ENCODE measurements at regions not wholly inside any gene's neighbourhood (a gene's known extent, or its start where the extent isn't known, plus 50 kb on each side); places are given as distances from the start of the nearest gene placed in this dataset.
"Not testable (repeated sequence)": the region's sequence is repeated elsewhere in the genome, so short reads cannot be mapped to it uniquely, and the experiment has no call there.

DNA sequence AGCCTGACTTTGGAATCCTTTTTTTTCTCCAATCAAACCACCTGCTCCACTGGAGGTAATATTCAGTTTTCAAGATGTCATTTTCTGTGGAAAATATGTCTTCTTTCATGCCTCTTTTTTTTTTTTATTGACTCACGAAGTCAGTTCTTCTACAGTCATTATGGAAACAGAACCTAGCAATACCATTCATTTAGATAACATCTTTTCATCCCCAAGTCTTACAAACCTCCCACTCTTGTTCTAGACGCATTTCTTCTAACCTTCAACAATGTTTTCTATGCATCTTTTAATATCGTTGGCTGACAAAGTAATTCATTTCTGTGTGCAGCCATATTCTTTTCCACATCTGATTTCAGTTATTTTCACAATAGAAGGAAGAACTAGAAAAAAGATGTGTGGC, 474.3 kb upstream of the CCDC196 start:
- Mint-ChIP-seq H3K27me3 (ENCODE audit: insufficient read depth, low read depth, poor library complexity) (peaks cover 3% of the 10 kb centered on the region), H3K36me3 (ENCODE audit: low read depth) (0 out of 3 replicates have a peak, but pooled peaks cover 3% of the 10 kb centered on the region), H3K4me1 (peaks cover 38% of the 10 kb centered on the region), H3K4me3 (no peak overlapping the region), H3K27ac (no peak overlapping the region), H3K9me3 (peaks cover 12% of the 10 kb centered on the region)
- DNase-seq (ENCODE audit: low spot score) (no peak), ATAC-seq (no peak)
- Histone ChIP-seq H2AFZ (no peak overlapping the region), H4K20me1 (replicated peaks; ENCODE audit: insufficient read depth) (no peaks in the 10 kb centered on the region), H3K79me2 (replicated peaks; ENCODE audit: insufficient read depth) (no peaks in the 10 kb centered on the region), H3K4me1 (ENCODE audit: insufficient read depth) (peaks cover 34% of the 10 kb centered on the region), H3F3A (replicated peaks; ENCODE audit: low read depth) (no peaks in the 10 kb centered on the region), H3K9me2 (ENCODE audit: insufficient read depth) (peaks cover 7% of the 10 kb centered on the region; the same call in 1 of the 2 replicates), H3K27me3 (ENCODE audit: insufficient read depth) (no peaks in the 10 kb centered on the region), H3K4me2 (peak overlapping the region; percentile 16; the same call in 1 of the 2 replicates), H3K27ac (ENCODE audit: low read depth) (no peak overlapping the region), H3K4me3 (no peak overlapping the region), H3K36me3 (ENCODE audit: insufficient read depth) (no peaks in the 10 kb centered on the region)
- TF ChIP-seq ETS1 (IDR thresholded peaks at IDR 0.05) = no peak
- TF ChIP-seq CTCF (conservative IDR thresholded peaks at IDR 0.05; ENCODE audit: low read depth in 2 of 2) = no peak
- TF ChIP-seq ZNF331 (CRISPR knock-in tag; IDR thresholded peaks at IDR 0.05; ENCODE audit: low read depth) = no peak
- no peak for TF ChIP-seq STAT1 (IDR thresholded peaks at IDR 0.05; ENCODE audit: unreplicated experiment)
- no peak for TF ChIP-seq CREB1 (CRISPR knock-in tag; IDR thresholded peaks at IDR 0.05; ENCODE audit: low read depth)
- TF ChIP-seq EZH2phosphoT487 (IDR thresholded peaks at IDR 0.05; ENCODE audit: unreplicated experiment) = no peak
- TF ChIP-seq, protein P1, sequence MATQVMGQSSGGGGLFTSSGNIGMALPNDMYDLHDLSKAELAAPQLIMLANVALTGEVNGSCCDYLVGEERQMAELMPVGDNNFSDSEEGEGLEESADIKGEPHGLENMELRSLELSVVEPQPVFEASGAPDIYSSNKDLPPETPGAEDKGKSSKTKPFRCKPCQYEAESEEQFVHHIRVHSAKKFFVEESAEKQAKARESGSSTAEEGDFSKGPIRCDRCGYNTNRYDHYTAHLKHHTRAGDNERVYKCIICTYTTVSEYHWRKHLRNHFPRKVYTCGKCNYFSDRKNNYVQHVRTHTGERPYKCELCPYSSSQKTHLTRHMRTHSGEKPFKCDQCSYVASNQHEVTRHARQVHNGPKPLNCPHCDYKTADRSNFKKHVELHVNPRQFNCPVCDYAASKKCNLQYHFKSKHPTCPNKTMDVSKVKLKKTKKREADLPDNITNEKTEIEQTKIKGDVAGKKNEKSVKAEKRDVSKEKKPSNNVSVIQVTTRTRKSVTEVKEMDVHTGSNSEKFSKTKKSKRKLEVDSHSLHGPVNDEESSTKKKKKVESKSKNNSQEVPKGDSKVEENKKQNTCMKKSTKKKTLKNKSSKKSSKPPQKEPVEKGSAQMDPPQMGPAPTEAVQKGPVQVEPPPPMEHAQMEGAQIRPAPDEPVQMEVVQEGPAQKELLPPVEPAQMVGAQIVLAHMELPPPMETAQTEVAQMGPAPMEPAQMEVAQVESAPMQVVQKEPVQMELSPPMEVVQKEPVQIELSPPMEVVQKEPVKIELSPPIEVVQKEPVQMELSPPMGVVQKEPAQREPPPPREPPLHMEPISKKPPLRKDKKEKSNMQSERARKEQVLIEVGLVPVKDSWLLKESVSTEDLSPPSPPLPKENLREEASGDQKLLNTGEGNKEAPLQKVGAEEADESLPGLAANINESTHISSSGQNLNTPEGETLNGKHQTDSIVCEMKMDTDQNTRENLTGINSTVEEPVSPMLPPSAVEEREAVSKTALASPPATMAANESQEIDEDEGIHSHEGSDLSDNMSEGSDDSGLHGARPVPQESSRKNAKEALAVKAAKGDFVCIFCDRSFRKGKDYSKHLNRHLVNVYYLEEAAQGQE (IDR thresholded peaks at IDR 0.05; ENCODE audit: unreplicated experiment) = no peak
- no peak for TF ChIP-seq JUNB (IDR thresholded peaks at IDR 0.05; ENCODE audit: unreplicated experiment)
- TF ChIP-seq EZH2 (IDR thresholded peaks at IDR 0.05; ENCODE audit: low read depth, unreplicated experiment) = no peak
- TF ChIP-seq, protein P2, sequence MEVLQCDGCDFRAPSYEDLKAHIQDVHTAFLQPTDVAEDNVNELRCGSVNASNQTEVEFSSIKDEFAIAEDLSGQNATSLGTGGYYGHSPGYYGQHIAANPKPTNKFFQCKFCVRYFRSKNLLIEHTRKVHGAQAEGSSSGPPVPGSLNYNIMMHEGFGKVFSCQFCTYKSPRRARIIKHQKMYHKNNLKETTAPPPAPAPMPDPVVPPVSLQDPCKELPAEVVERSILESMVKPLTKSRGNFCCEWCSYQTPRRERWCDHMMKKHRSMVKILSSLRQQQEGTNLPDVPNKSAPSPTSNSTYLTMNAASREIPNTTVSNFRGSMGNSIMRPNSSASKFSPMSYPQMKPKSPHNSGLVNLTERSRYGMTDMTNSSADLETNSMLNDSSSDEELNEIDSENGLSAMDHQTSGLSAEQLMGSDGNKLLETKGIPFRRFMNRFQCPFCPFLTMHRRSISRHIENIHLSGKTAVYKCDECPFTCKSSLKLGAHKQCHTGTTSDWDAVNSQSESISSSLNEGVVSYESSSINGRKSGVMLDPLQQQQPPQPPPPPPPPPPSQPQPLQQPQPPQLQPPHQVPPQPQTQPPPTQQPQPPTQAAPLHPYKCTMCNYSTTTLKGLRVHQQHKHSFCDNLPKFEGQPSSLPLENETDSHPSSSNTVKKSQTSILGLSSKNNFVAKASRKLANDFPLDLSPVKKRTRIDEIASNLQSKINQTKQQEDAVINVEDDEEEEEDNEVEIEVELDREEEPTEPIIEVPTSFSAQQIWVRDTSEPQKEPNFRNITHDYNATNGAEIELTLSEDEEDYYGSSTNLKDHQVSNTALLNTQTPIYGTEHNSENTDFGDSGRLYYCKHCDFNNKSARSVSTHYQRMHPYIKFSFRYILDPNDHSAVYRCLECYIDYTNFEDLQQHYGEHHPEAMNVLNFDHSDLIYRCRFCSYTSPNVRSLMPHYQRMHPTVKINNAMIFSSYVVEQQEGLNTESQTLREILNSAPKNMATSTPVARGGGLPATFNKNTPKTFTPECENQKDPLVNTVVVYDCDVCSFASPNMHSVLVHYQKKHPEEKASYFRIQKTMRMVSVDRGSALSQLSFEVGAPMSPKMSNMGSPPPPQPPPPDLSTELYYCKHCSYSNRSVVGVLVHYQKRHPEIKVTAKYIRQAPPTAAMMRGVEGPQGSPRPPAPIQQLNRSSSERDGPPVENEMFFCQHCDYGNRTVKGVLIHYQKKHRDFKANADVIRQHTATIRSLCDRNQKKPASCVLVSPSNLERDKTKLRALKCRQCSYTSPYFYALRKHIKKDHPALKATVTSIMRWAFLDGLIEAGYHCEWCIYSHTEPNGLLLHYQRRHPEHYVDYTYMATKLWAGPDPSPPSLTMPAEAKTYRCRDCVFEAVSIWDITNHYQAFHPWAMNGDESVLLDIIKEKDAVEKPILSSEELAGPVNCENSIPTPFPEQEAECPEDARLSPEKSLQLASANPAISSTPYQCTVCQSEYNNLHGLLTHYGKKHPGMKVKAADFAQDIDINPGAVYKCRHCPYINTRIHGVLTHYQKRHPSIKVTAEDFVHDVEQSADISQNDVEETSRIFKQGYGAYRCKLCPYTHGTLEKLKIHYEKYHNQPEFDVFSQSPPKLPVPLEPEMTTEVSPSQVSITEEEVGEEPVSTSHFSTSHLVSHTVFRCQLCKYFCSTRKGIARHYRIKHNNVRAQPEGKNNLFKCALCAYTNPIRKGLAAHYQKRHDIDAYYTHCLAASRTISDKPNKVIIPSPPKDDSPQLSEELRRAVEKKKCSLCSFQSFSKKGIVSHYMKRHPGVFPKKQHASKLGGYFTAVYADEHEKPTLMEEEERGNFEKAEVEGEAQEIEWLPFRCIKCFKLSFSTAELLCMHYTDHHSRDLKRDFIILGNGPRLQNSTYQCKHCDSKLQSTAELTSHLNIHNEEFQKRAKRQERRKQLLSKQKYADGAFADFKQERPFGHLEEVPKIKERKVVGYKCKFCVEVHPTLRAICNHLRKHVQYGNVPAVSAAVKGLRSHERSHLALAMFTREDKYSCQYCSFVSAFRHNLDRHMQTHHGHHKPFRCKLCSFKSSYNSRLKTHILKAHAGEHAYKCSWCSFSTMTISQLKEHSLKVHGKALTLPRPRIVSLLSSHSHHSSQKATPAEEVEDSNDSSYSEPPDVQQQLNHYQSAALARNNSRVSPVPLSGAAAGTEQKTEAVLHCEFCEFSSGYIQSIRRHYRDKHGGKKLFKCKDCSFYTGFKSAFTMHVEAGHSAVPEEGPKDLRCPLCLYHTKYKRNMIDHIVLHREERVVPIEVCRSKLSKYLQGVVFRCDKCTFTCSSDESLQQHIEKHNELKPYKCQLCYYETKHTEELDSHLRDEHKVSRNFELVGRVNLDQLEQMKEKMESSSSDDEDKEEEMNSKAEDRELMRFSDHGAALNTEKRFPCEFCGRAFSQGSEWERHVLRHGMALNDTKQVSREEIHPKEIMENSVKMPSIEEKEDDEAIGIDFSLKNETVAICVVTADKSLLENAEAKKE (CRISPR knock-in tag; IDR thresholded peaks at IDR 0.05) = no peak
- no peak for TF ChIP-seq POLR2AphosphoS5 (IDR thresholded peaks at IDR 0.05; ENCODE audit: low read depth)

GRCh38 chr14:66013607-66014006, 472.6 kb upstream of the CCDC196 start:
- H3K27ac ChIP-seq (ENCODE audit: low read depth); H3K27me3 Mint-ChIP-seq (ENCODE audit: insufficient read depth, low read depth, poor library complexity); H3K4me2 ChIP-seq; H3K36me3 Mint-ChIP-seq (ENCODE audit: low read depth); H3F3A ChIP-seq (replicated peaks; ENCODE audit: low read depth); H3K79me2 ChIP-seq (replicated peaks; ENCODE audit: insufficient read depth); ATAC-seq; H3K4me3 Mint-ChIP-seq; H3K27me3 ChIP-seq (ENCODE audit: insufficient read depth); H3K4me3 ChIP-seq; H2AFZ ChIP-seq; H3K36me3 ChIP-seq (ENCODE audit: insufficient read depth); H4K20me1 ChIP-seq (replicated peaks; ENCODE audit: insufficient read depth); H3K27ac Mint-ChIP-seq: not testable (repeated sequence)
- DNase-seq (ENCODE audit: low spot score) = peak; percentile 17
- Mint-ChIP-seq H3K9me3 (peaks cover 12% of the 10 kb centered on the region), H3K4me1 (peaks cover 37% of the 10 kb centered on the region)
- H3K9me2 ChIP-seq (ENCODE audit: insufficient read depth) = peaks cover 16% of the 10 kb centered on the region
- peaks cover 33% of the 10 kb centered on the region for H3K4me1 ChIP-seq (ENCODE audit: insufficient read depth)
